HG03565 (cell line): ENCODE measurements at regions not wholly inside any gene's neighbourhood (a gene's known extent, or its start where the extent isn't known, plus 50 kb on each side); places are given as distances from the start of the nearest gene placed in this dataset.
"Not testable (repeated sequence)": the region's sequence is repeated elsewhere in the genome, so short reads cannot be mapped to it uniquely, and the experiment has no call there.

Source experiments
- ATAC-seq: cut with Tn5 transposase; IDR thresholded peaks from one replicate; pipeline ENCODE4 v1.9.1; 2021; ENCODE audit warnings: mild to moderate bottlenecking, moderate library complexity; ENCODE audit not compliant: unreplicated experiment

GRCh38 chr16:64269756-64270155 lies 852.1 kb downstream of the CDH11 start:
- no peak for ATAC-seq

GRCh38 chr16:64265756-64266155 lies 856.1 kb downstream of the CDH11 start:
- ATAC-seq, result no peak

- not testable (repeated sequence) for ATAC-seq
Measured at GRCh38 chr16:64260631-64261401, 861.0 kb downstream of the CDH11 start.

GRCh38 chr16:64254443-64255367 lies 867.2 kb downstream of the CDH11 start:
- ATAC-seq, result no peak

- ATAC-seq, result no peak
Measured at GRCh38 chr16:64253525-64253924, 868.3 kb downstream of the CDH11 start.

GRCh38 chr16:64253096-64253495 lies 868.8 kb downstream of the CDH11 start:
- no peak for ATAC-seq

GRCh38 chr16:64251742-64252141 lies 870.1 kb downstream of the CDH11 start:
- no peak for ATAC-seq

- no peak for ATAC-seq
Measured at GRCh38 chr16:64250866-64251265, 871.0 kb downstream of the CDH11 start.

GRCh38 chr16:64242492-64242891 lies 879.4 kb downstream of the CDH11 start:
- no peak for ATAC-seq

GRCh38 chr16:64240586-64240985 lies 881.3 kb downstream of the CDH11 start:
- ATAC-seq, result no peak

- no peak for ATAC-seq
Measured at GRCh38 chr16:64238571-64238970, 883.3 kb downstream of the CDH11 start.

- no peak for ATAC-seq
Measured at GRCh38 chr16:64236316-64236715, 885.5 kb downstream of the CDH11 start.

- no peak for ATAC-seq
Measured at GRCh38 chr16:64234200-64234599, 887.7 kb downstream of the CDH11 start.

- ATAC-seq, result no peak
Measured at GRCh38 chr16:64225696-64226095, 896.2 kb downstream of the CDH11 start.

GRCh38 chr16:64225036-64225435 lies 896.8 kb downstream of the CDH11 start:
- ATAC-seq, result no peak

GRCh38 chr16:64217789-64218535 lies 903.9 kb downstream of the CDH11 start:
- ATAC-seq, result no peak

- ATAC-seq, result no peak
Measured at GRCh38 chr16:64215730-64216129, 906.1 kb downstream of the CDH11 start.

GRCh38 chr16:64211331-64211730 lies 910.5 kb downstream of the CDH11 start:
- ATAC-seq, result no peak

- no peak for ATAC-seq
Measured at GRCh38 chr16:64206862-64207261, 915.0 kb downstream of the CDH11 start.

GRCh38 chr16:64203126-64203525 lies 918.7 kb downstream of the CDH11 start:
- no peak for ATAC-seq

- ATAC-seq, result no peak
Measured at GRCh38 chr16:64202571-64202970, 919.3 kb downstream of the CDH11 start.
